Muscle layer of colon (tissue), 2 donors: ENCODE measurements at regions not wholly inside any gene's neighbourhood (a gene's known extent, or its start where the extent isn't known, plus 50 kb on each side); places are given as distances from the start of the nearest gene placed in this dataset.
"Not testable (repeated sequence)": the region's sequence is repeated elsewhere in the genome, so short reads cannot be mapped to it uniquely, and the experiment has no call there.

Experiments
- H3K27ac ChIP-seq: one replicate; pipeline ENCODE4 v1.7.0; 2013; ENCODE audit warnings: low read depth, mild to moderate bottlenecking, low read length, moderate library complexity
- H3K27me3 ChIP-seq, 2 donors: one replicate each; pipeline ENCODE4 v1.7.0; 2013; ENCODE audit warnings: low read length in 2 of 2, mild to moderate bottlenecking in 2 of 2; ENCODE audit not compliant: insufficient read depth in 2 of 2, control insufficient read depth in 1 of 2
- H3K36me3 ChIP-seq: one replicate; pipeline ENCODE4 v1.7.0; 2013; ENCODE audit warnings: mild to moderate bottlenecking, low read length; ENCODE audit not compliant: insufficient read depth
- H3K4me1 ChIP-seq: one replicate; pipeline ENCODE4 v1.7.0; 2013; ENCODE audit warnings: mild to moderate bottlenecking, low read length; ENCODE audit not compliant: insufficient read depth
- H3K4me3 ChIP-seq, 2 donors: one replicate each; pipeline ENCODE4 v1.7.0; 2013; ENCODE audit warnings: low read length in 2 of 2, low read depth in 1 of 2, mild to moderate bottlenecking in 1 of 2, moderate library complexity in 1 of 2
- H3K9ac ChIP-seq: one replicate; pipeline ENCODE4 v1.7.0; 2013; ENCODE audit warnings: low read length
- H3K9me3 ChIP-seq: one replicate; pipeline ENCODE4 v1.7.0; 2013; ENCODE audit warnings: mild to moderate bottlenecking, low read length
- donor health status: abdominal sarcoma.
- donor health status: Adenocarcinoma of cecum.

DNA sequence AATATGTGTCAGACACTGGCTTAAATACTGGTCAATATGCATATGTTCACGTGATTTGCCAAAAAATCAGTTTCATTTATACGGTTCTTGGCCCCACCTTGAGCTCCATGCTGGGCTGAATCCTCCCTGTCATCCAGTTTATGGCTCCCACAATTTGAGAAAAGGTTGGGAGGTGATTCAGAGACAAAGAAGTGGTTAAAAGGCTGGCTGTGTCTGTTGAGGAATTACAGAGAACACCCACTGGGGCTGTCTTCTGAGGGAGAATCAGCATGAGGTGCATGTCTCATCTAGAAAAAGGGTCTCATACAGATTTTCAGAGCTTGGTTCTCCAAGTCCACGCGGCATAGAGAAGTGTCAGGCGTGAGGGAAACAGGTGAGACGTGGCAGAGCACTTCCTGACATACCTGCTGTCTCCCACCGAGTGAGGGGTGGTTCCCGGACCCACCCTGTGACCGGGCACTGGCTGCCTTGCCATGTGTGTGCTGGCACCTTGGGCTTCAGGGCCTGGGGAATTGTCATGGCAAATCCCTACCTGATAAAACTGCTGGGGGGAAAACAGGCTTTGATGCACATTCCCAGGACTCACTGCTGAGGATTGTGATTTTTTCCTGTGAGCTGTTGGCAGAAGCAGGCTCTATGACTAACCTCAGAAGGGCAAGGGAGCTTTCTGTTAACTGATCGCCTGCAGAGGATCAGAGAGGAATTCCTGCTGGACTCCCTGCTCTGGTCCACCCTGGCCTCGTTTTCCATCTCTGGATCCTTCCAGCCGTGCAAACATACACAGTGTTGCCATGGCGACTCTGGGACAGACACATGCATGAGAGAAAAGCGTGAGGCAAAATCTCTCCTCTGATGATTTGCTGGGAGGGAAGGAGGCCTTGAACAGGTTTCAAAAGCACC lies 223.6 kb downstream of the ADAMTS15 start:
- Histone ChIP-seq H3K27ac (peak overlapping the region; percentile 65), H3K36me3 (no peaks in the 10 kb centered on the region), H3K4me1 (peaks cover 65% of the 10 kb centered on the region), H3K9me3 (no peaks in the 10 kb centered on the region), H3K9ac (peak overlapping the region; percentile 14), H3K27me3 (no peaks in the 10 kb centered on the region), H3K4me3 (no peak overlapping the region)

DNA sequence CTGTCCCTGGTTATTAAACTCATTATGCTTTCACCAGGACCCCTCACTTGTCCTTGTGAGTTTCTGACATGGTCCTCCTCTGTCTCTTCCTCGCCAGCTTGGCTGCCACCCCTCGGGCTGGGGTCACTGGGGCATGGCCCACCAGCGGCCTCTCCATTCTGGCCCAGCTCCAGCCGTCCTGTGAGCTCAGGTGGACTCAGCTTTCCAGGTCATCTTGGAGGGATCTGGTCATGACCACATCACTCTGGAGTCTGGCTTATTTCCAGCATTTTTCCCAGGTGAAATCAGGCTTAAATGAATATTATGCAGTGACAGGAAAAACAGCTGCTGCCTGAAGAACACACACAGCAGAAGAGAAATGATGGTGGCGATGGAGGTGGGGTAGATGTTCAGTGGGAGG lies 224.5 kb downstream of the ADAMTS15 start:
- no peaks in the 10 kb centered on the region for H3K27me3 ChIP-seq
- no peaks in the 10 kb centered on the region for H3K36me3 ChIP-seq
- H3K4me3 ChIP-seq = no peak overlapping the region
- H3K9ac ChIP-seq = no peak overlapping the region
- H3K4me1 ChIP-seq = peaks cover 74% of the 10 kb centered on the region
- no peaks in the 10 kb centered on the region for H3K9me3 ChIP-seq
- peak overlapping the region; percentile 65 for H3K27ac ChIP-seq

DNA sequence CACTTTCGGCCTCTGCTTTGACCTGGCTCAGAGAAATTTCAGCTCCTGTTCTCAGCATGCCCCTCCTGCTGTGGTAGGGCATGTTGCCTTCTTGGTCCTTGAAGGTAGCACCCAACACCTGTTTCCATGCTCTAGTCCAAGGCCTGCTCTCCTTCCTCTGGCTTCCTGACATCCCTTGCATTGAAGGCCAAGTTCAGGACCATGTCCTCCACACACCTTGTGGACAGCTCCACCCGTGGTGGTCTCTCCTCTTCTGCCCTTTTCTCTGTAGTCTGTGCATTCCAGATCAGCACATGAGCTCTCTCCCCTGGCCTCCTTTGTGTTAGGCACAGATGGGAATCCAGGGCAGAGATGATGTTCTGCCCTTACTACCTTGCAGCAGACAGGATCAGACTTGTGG lies 225.3 kb downstream of the ADAMTS15 start:
- H3K36me3 ChIP-seq = no peaks in the 10 kb centered on the region
- H3K9me3 ChIP-seq = no peaks in the 10 kb centered on the region
- no peaks in the 10 kb centered on the region for H3K27me3 ChIP-seq
- peaks cover 79% of the 10 kb centered on the region for H3K4me1 ChIP-seq
- H3K9ac ChIP-seq = no peak overlapping the region
- no peak overlapping the region for H3K4me3 ChIP-seq
- H3K27ac ChIP-seq = no peak overlapping the region

DNA sequence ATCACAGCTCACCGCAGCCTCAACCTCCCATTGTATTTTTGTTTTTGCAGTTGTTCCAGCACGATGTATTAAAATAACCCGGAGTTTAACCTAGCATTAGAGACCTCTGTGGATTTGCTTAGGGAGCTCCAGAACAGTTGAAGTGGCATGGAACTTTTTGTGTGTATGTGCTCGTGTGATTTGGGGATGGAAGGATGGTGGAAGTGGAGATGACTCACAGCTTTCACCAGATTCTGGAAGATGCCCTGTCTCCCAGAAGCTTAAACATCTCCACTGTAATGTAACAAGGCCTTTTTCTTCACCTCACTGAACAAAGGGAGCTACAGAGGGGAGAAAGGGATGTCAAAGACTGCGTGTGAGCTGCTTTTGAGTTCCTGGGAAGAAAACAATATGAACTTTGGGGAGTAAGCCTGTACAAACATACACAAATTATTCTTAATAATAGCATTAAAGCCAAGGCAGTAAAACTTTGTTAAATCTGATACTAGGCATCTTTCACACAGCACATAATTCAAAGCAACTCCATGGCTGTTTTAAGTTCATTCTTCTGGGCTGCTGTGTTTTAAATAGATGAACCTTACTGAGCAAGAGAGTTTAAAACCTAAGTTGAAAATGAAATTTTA lies 226.4 kb downstream of the ADAMTS15 start:
- Histone ChIP-seq H3K27ac (peak overlapping the region; percentile 76), H3K36me3 (no peaks in the 10 kb centered on the region), H3K27me3 (no peaks in the 10 kb centered on the region), H3K4me3 (no peak overlapping the region), H3K4me1 (peaks cover 79% of the 10 kb centered on the region), H3K9ac (no peak overlapping the region), H3K9me3 (no peaks in the 10 kb centered on the region)

DNA sequence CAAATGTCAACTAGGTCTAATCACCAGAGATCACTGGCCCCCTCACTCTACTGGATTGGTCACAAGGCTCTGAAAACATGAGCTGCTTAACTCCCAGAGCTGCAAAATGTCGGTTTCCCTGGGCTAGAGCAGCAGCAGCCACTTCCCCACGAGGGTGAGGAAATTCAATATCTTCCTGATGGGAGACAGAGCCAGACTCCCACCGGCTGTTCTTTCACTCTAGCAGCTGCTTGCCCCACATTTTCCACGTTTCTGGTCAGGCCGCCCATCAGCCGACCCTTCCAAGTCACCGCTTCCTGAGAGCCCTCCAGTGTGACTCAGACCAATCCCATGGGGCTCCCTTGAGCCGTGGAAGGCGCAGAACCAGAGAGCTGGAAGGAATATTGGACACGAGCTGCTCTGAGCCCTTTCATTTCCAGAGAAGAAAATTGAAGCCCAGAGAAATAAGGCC lies 227.0 kb downstream of the ADAMTS15 start:
- H3K9ac ChIP-seq = no peak overlapping the region
- H3K4me3 ChIP-seq = no peak overlapping the region
- H3K27ac ChIP-seq = peak overlapping the region; percentile 76
- H3K36me3 ChIP-seq = no peaks in the 10 kb centered on the region
- no peaks in the 10 kb centered on the region for H3K9me3 ChIP-seq
- peaks cover 77% of the 10 kb centered on the region for H3K4me1 ChIP-seq
- H3K27me3 ChIP-seq = no peaks in the 10 kb centered on the region

DNA sequence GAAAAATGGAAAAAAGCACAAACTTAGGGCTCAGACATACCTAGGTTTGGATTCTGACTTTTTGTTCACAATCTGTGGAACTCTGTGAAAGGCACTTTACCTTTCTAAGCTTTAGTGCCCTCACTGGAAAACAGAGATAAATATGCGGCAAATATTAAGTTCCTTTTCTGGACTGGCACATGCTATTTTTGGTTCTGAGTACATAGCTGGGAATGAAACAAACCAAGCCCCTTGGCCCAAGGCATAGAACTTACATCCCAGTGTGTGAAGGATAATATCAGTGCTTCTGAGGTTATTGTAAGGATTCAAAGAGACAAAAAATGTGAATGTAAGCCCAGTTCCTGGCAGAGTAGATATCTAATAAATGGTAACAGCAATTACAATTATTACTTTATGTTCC lies 227.5 kb downstream of the ADAMTS15 start:
- no peaks in the 10 kb centered on the region for H3K9me3 ChIP-seq
- H3K4me1 ChIP-seq = peaks cover 72% of the 10 kb centered on the region
- no peak overlapping the region for H3K9ac ChIP-seq
- no peaks in the 10 kb centered on the region for H3K27me3 ChIP-seq
- no peaks in the 10 kb centered on the region for H3K36me3 ChIP-seq
- H3K27ac ChIP-seq = peak overlapping the region; percentile 76
- no peak overlapping the region for H3K4me3 ChIP-seq

DNA sequence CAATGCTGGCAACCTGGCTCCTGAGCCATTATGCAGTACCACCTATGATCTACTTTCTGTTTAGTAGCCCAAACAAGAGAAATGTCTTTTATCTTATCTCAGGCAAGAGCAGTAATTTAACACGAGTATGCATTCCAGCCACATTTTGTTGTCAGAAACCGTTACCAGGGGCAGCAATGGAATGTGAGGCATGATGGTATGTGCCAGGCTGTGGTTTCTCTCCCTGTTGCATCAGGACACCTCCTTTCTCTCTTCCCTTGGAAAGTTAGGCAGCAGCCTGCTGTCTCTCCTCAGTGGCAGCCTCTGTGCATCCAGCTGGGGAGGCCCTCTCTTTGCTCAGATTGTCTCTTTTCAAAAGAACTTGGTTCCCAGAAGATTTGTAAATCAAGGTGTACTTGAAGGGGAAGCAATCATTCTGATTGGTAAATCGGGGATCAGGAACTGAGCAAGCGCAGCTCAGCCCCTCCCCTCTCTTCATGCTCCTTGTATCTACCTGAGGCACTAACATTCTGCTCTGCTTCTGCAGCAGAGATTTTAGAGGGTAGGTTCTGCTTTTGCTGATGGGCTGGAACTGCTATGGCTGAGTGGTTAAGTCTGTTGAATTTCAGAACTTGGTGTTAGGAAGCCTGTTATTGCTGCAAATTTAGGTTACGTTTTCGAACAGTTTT lies 229.2 kb downstream of the ADAMTS15 start:
- Histone ChIP-seq H3K4me3 (no peak overlapping the region), H3K9ac (no peak overlapping the region), H3K9me3 (no peaks in the 10 kb centered on the region), H3K4me1 (peaks cover 56% of the 10 kb centered on the region), H3K27me3 (no peaks in the 10 kb centered on the region), H3K27ac (no peak overlapping the region), H3K36me3 (no peaks in the 10 kb centered on the region)

DNA sequence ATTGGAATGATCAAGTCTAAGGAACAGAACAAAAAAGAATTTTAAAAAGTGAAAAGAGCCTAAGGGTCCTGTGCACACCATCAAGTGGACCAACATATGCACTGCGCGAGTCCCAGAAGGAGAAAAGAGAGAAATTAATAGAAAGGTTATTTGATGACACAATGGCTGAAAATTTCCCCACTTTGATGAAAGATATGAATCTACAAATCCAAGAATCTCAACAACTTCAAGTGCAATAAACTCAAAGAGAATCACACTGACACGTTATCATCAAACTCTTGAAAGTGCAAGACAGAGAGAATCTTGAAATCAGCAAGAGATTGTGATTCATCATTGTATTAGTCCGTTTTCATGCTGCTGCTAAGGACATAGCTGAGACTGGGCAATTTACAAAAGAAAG lies 230.8 kb downstream of the ADAMTS15 start:
- H3K9me3 ChIP-seq = no peaks in the 10 kb centered on the region
- no peak overlapping the region for H3K9ac ChIP-seq
- H3K4me1 ChIP-seq = peaks cover 42% of the 10 kb centered on the region
- H3K27me3 ChIP-seq = no peaks in the 10 kb centered on the region
- H3K4me3 ChIP-seq = no peak overlapping the region
- H3K36me3 ChIP-seq = no peaks in the 10 kb centered on the region
- no peak overlapping the region for H3K27ac ChIP-seq

DNA sequence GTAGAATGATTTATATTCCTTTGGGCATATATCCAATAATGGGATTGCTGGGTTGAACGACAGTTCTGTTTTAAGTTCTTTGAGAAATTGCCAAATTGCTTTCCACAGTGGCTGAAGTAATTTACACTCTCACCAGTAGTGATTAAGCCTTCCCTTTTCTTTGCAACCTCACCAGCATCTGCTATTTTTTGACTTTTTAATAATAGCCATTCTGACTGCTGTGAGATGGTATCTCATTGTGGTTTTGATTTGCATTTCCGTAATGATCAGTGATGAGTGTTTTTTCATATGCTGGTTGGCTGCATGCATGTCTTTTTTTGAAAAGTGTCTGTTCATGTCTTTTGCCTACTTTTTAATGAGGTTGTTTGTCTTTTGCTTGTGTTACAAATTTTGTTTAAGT lies 233.8 kb downstream of the SNX19 start:
- H3K4me3 ChIP-seq, H3K27ac ChIP-seq, H3K4me1 ChIP-seq, H3K9me3 ChIP-seq, H3K27me3 ChIP-seq, H3K36me3 ChIP-seq, H3K9ac ChIP-seq: not testable (repeated sequence)

DNA sequence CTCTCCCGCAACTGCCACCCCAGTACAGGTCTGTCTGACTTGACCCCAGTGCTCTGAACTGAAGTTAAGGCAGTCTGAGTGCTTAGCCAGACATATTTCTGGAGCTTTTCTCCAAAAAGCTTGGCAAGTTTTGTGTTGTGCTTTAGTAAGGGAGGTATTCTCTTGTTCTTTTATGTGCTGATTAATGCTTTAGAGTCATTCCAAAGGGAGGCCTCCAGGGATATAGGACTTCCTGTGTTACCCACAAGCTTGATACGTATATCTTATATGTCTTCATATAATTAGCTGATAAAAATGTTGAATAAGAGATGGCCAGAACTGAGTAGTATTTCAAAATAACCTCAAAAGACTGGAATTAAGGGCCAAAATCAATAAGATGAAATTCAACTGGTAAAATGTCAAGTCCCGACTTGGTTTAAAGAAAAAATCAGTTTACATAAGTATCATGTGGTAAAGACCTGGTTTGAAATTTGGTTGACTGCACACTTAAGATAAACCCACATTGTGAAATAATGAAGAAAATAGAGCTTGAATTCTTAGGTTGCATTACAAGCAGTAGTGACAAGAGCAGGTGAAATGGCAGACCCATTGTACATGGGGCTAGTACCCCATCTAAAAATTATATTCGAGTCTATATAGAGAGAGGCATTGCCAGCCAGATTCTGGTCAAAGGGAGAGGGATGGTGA lies 226.9 kb downstream of the SNX19 start:
- no peak overlapping the region for H3K9ac ChIP-seq
- H3K27me3 ChIP-seq = no peaks in the 10 kb centered on the region

DNA sequence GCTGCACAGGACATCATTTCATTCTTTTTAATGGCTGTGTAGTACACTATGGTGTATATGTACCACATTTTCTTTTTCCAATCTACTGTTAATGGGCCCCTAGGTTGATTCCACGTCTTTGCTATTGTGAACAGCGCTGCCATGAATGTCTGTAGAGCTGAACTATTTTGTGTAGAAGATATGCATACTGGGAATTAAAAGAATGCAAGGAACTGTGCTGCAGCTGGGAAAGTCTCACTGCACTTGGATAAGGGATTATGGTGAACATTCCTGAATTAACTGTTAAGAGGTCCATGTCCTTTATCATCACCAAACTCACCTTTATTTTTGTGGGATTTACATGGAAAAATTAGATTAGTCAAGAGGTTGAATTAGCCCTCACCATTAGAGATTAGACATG lies 224.7 kb downstream of the SNX19 start:
- H3K27ac ChIP-seq = no peak overlapping the region
- H3K4me1 ChIP-seq = no peaks in the 10 kb centered on the region
- no peaks in the 10 kb centered on the region for H3K27me3 ChIP-seq
- H3K4me3 ChIP-seq = no peak overlapping the region
- no peaks in the 10 kb centered on the region for H3K9me3 ChIP-seq
- no peaks in the 10 kb centered on the region for H3K36me3 ChIP-seq
- H3K9ac ChIP-seq = no peak overlapping the region

More for the DNA sequence above, 226.9 kb downstream of the SNX19 start:
- no peaks in the 10 kb centered on the region for H3K4me1 ChIP-seq
- no peak overlapping the region for H3K4me3 ChIP-seq
- no peaks in the 10 kb centered on the region for H3K36me3 ChIP-seq
- H3K27ac ChIP-seq = no peak overlapping the region
- H3K9me3 ChIP-seq = no peaks in the 10 kb centered on the region
